Keratinocyte (primary cell): ENCODE measurements at regions not wholly inside any gene's neighbourhood (a gene's known extent, or its start where the extent isn't known, plus 50 kb on each side); places are given as distances from the start of the nearest gene placed in this dataset.
A peak's percentile ranks its signal among the peaks of the same experiment; 100 is the strongest.

ENCODE experiments used
- CTCF ChIP-seq, 3 experiments: IDR thresholded peaks in 1 of 3; conservative IDR thresholded peaks in 1 of 3; optimal IDR thresholded peaks in 1 of 3; 2 replicates in 2 of 3; 3 replicates in 1 of 3; pipeline versions ENCODE3 to v1.5.1; 2011; ENCODE audit warnings: low read length in 3 of 3, mild to moderate bottlenecking in 3 of 3, moderate library complexity in 2 of 3, control low read depth in 1 of 3, inconsistent platforms in 1 of 3; ENCODE audit not compliant: insufficient read depth in 2 of 3; ENCODE audit errors: extremely low read depth in 1 of 3
- EZH2 ChIP-seq: IDR thresholded peaks from one replicate; pipeline ENCODE4 v1.6.1; 2012; ENCODE audit warnings: inconsistent platforms, mild to moderate bottlenecking, low read length, moderate library complexity

- TF ChIP-seq CTCF (optimal IDR thresholded peaks at IDR 0.05 in 1 of 3, IDR thresholded peaks at IDR 0.05 in 1 of 3, conservative IDR thresholded peaks at IDR 0.05 in 1 of 3; ENCODE audit: extremely low read depth in 1 of 3, insufficient read depth in 2 of 3, low read length in 3 of 3) (peak in 1 of 3 experiments; percentile 7), EZH2 (no peak)
Measured at GRCh38 chr6:68196645-68197044, 438.4 kb upstream of the ADGRB3 start.
